M059J (cell line): ENCODE measurements at regions not wholly inside any gene's neighbourhood (a gene's known extent, or its start where the extent isn't known, plus 50 kb on each side); places are given as distances from the start of the nearest gene placed in this dataset.

Experiments
- DNase-seq: peaks from one replicate; pipeline ENCODE4 v3.0.0-alpha.2; 2012; ENCODE audit warnings: low read depth

GRCh38 chr13:109883181-109884180, 97.1 kb upstream of the IRS2 start:
- no peak for DNase-seq

GRCh38 chr13:109881961-109882558, 95.7 kb upstream of the IRS2 start:
- DNase-seq, result no peak

- no peak for DNase-seq
These were observed 95.0 kb upstream of the IRS2 start for GRCh38 chr13:109881347-109881725.

GRCh38 chr13:109880371-109881346, 94.3 kb upstream of the IRS2 start:
- no peak for DNase-seq

- DNase-seq, result no peak
These were observed 93.0 kb upstream of the IRS2 start for GRCh38 chr13:109879338-109879737.

- no peak for DNase-seq
These were observed 91.4 kb upstream of the IRS2 start for GRCh38 chr13:109877809-109878208.

- DNase-seq, result no peak
These were observed 89.4 kb upstream of the IRS2 start for GRCh38 chr13:109875746-109876145.

- DNase-seq, result peak; percentile 66
These were observed 88.4 kb upstream of the IRS2 start for GRCh38 chr13:109874484-109875454.

GRCh38 chr13:109873351-109874123, 87.2 kb upstream of the IRS2 start:
- no peak for DNase-seq

- no peak for DNase-seq
These were observed 86.5 kb upstream of the IRS2 start for GRCh38 chr13:109872864-109873263.

GRCh38 chr13:109870696-109871370, 84.5 kb upstream of the IRS2 start:
- DNase-seq, result peak; percentile 30

- DNase-seq, result no peak
These were observed 83.9 kb upstream of the IRS2 start for GRCh38 chr13:109870274-109870673.

GRCh38 chr13:109869312-109870237, 83.2 kb upstream of the IRS2 start:
- peak; percentile 79 for DNase-seq

GRCh38 chr13:109868578-109869311, 82.4 kb upstream of the IRS2 start:
- peak; percentile 54 for DNase-seq

- DNase-seq, result no peak
These were observed 81.4 kb upstream of the IRS2 start for GRCh38 chr13:109867766-109868165.

GRCh38 chr13:109862627-109863026, 76.2 kb upstream of the IRS2 start:
- peak; percentile 30 for DNase-seq

GRCh38 chr13:109859898-109860297, 73.5 kb upstream of the IRS2 start:
- DNase-seq, result no peak
